Bone marrow (tissue), 2 donors: ENCODE measurements at regions not wholly inside any gene's neighbourhood (a gene's known extent, or its start where the extent isn't known, plus 50 kb on each side); places are given as distances from the start of the nearest gene placed in this dataset.
"Not testable (repeated sequence)": the region's sequence is repeated elsewhere in the genome, so short reads cannot be mapped to it uniquely, and the experiment has no call there.

ENCODE experiments used
- DNase-seq, 2 donors: peaks; one replicate each; lab custom pipeline; 2025; lab: John Stamatoyannopoulos, UW

GRCh38 chr14:59058776-59059175, 129.7 kb upstream of the DAAM1 start:
- DNase-seq = not testable (repeated sequence)

- no peak for DNase-seq
Measured at GRCh38 chr14:59060841-59061240, 127.6 kb upstream of the DAAM1 start.

- no peak for DNase-seq
Measured at GRCh38 chr14:59061292-59061691, 127.2 kb upstream of the DAAM1 start.

GRCh38 chr14:59063259-59063658, 125.2 kb upstream of the DAAM1 start:
- DNase-seq = no peak

GRCh38 chr14:59067127-59067894, 121.2 kb upstream of the DAAM1 start:
- no peak for DNase-seq

GRCh38 chr14:59069163-59069854, 119.2 kb upstream of the DAAM1 start:
- no peak for DNase-seq

- DNase-seq = no peak
Measured at GRCh38 chr14:59075506-59075905, 113.0 kb upstream of the DAAM1 start.

GRCh38 chr14:59081720-59082119, 106.7 kb upstream of the DAAM1 start:
- no peak for DNase-seq

- DNase-seq = no peak
Measured at GRCh38 chr14:59085207-59085739, 103.2 kb upstream of the DAAM1 start.

GRCh38 chr14:59086241-59086882, 102.1 kb upstream of the DAAM1 start:
- no peak for DNase-seq

- no peak for DNase-seq
Measured at GRCh38 chr14:59087240-59087639, 101.2 kb upstream of the DAAM1 start.

- no peak for DNase-seq
Measured at GRCh38 chr14:59087711-59088110, 100.8 kb upstream of the DAAM1 start.

GRCh38 chr14:59090572-59090971, 97.9 kb upstream of the DAAM1 start:
- no peak for DNase-seq

GRCh38 chr14:59091404-59091803, 97.1 kb upstream of the DAAM1 start:
- no peak for DNase-seq

GRCh38 chr14:59091976-59092375, 96.5 kb upstream of the DAAM1 start:
- DNase-seq = no peak

- no peak for DNase-seq
Measured at GRCh38 chr14:59093902-59094301, 94.6 kb upstream of the DAAM1 start.

GRCh38 chr14:59096303-59096702, 92.2 kb upstream of the DAAM1 start:
- DNase-seq = no peak

- no peak for DNase-seq
Measured at GRCh38 chr14:59097681-59098080, 90.8 kb upstream of the DAAM1 start.

GRCh38 chr14:59098377-59098776, 90.1 kb upstream of the DAAM1 start:
- no peak for DNase-seq

- no peak for DNase-seq
Measured at GRCh38 chr14:59100205-59100604, 88.3 kb upstream of the DAAM1 start.

GRCh38 chr14:59101476-59101875, 87.0 kb upstream of the DAAM1 start:
- DNase-seq = no peak

- DNase-seq = no peak
Measured at GRCh38 chr14:59103396-59103795, 85.1 kb upstream of the DAAM1 start.

- DNase-seq = no peak
Measured at GRCh38 chr14:59107819-59108218, 80.6 kb upstream of the DAAM1 start.
